GM23338 (cell line): ENCODE measurements at regions not wholly inside any gene's neighbourhood (a gene's known extent, or its start where the extent isn't known, plus 50 kb on each side); places are given as distances from the start of the nearest gene placed in this dataset.

Experiments used
- CREB1 ChIP-seq: fragments of 250-450 bp; sonication (Bioruptor Pico); IDR thresholded peaks from 2 replicates; pipeline ENCODE4 v1.5.0; 2020; ENCODE audit warnings: low read depth, mild to moderate bottlenecking, moderate library complexity
- EZH2 ChIP-seq: fragments of 200-600 bp; sonication (generic); IDR thresholded peaks from one replicate; pipeline ENCODE4 v1.8.0; 2017; ENCODE audit warnings: antibody characterized with exemption, mild to moderate bottlenecking, low read depth; ENCODE audit not compliant: unreplicated experiment
- EZH2phosphoT487 ChIP-seq: fragments of 200-600 bp; sonication (generic); IDR thresholded peaks from one replicate; pipeline ENCODE4 v1.8.1; 2018; ENCODE audit warnings: antibody characterized with exemption; ENCODE audit not compliant: unreplicated experiment
- POLR2AphosphoS5 ChIP-seq: IDR thresholded peaks from 2 replicates; pipeline ENCODE4 v1.6.1; 2016; ENCODE audit warnings: antibody characterized with exemption, low read depth
- STAT1 ChIP-seq: IDR thresholded peaks from one replicate; pipeline ENCODE4 v1.6.1; 2016; ENCODE audit warnings: antibody characterized with exemption; ENCODE audit not compliant: unreplicated experiment
- ZNF114 ChIP-seq: fragments of 250-450 bp; sonication (Bioruptor Pico); IDR thresholded peaks from 2 replicates; pipeline ENCODE4 v1.5.0; 2020; ENCODE audit warnings: mild to moderate bottlenecking, moderate library complexity
- ZNF331 ChIP-seq: fragments of 250-450 bp; sonication (Bioruptor Pico); IDR thresholded peaks from 2 replicates; pipeline ENCODE4 v1.5.0; 2020; ENCODE audit warnings: low read depth, mild to moderate bottlenecking, moderate library complexity
- TF ChIP-seq, protein P1 (sequence below), 2 experiments: fragments of 200-600 bp in 1 of 2; sonication (generic) in 1 of 2; conservative IDR thresholded peaks; 2 replicates each; pipeline versions ENCODE4 v1.5.1 to v1.6.1; 2016 to 2017; ENCODE audit warnings: antibody characterized with exemption in 2 of 2, low read depth in 2 of 2, mild to moderate bottlenecking in 2 of 2, moderate library complexity in 1 of 2
- TF ChIP-seq, protein P2 (sequence below): IDR thresholded peaks from one replicate; pipeline ENCODE4 v1.6.1; 2018; ENCODE audit warnings: antibody characterized with exemption; ENCODE audit not compliant: unreplicated experiment
- TF ChIP-seq, protein P3 (sequence below): fragments of 250-450 bp; sonication (Bioruptor Pico); IDR thresholded peaks from 2 replicates; pipeline ENCODE4 v1.5.0; 2020; ENCODE audit warnings: mild to moderate bottlenecking, moderate library complexity

GRCh38 chr6:133591275-133591674, 297.6 kb upstream of the TCF21 start:
- TF ChIP-seq, protein P1, sequence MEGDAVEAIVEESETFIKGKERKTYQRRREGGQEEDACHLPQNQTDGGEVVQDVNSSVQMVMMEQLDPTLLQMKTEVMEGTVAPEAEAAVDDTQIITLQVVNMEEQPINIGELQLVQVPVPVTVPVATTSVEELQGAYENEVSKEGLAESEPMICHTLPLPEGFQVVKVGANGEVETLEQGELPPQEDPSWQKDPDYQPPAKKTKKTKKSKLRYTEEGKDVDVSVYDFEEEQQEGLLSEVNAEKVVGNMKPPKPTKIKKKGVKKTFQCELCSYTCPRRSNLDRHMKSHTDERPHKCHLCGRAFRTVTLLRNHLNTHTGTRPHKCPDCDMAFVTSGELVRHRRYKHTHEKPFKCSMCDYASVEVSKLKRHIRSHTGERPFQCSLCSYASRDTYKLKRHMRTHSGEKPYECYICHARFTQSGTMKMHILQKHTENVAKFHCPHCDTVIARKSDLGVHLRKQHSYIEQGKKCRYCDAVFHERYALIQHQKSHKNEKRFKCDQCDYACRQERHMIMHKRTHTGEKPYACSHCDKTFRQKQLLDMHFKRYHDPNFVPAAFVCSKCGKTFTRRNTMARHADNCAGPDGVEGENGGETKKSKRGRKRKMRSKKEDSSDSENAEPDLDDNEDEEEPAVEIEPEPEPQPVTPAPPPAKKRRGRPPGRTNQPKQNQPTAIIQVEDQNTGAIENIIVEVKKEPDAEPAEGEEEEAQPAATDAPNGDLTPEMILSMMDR (conservative IDR thresholded peaks at IDR 0.05; ENCODE audit: low read depth in 2 of 2): no peak
- TF ChIP-seq, protein P2, sequence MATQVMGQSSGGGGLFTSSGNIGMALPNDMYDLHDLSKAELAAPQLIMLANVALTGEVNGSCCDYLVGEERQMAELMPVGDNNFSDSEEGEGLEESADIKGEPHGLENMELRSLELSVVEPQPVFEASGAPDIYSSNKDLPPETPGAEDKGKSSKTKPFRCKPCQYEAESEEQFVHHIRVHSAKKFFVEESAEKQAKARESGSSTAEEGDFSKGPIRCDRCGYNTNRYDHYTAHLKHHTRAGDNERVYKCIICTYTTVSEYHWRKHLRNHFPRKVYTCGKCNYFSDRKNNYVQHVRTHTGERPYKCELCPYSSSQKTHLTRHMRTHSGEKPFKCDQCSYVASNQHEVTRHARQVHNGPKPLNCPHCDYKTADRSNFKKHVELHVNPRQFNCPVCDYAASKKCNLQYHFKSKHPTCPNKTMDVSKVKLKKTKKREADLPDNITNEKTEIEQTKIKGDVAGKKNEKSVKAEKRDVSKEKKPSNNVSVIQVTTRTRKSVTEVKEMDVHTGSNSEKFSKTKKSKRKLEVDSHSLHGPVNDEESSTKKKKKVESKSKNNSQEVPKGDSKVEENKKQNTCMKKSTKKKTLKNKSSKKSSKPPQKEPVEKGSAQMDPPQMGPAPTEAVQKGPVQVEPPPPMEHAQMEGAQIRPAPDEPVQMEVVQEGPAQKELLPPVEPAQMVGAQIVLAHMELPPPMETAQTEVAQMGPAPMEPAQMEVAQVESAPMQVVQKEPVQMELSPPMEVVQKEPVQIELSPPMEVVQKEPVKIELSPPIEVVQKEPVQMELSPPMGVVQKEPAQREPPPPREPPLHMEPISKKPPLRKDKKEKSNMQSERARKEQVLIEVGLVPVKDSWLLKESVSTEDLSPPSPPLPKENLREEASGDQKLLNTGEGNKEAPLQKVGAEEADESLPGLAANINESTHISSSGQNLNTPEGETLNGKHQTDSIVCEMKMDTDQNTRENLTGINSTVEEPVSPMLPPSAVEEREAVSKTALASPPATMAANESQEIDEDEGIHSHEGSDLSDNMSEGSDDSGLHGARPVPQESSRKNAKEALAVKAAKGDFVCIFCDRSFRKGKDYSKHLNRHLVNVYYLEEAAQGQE: no peak
- TF ChIP-seq CREB1 (CRISPR knock-in tag) (no peak), EZH2phosphoT487 (no peak), POLR2AphosphoS5 (no peak), EZH2 (no peak), ZNF114 (CRISPR knock-in tag) (no peak), STAT1 (no peak), ZNF331 (no peak)
- TF ChIP-seq, protein P3, sequence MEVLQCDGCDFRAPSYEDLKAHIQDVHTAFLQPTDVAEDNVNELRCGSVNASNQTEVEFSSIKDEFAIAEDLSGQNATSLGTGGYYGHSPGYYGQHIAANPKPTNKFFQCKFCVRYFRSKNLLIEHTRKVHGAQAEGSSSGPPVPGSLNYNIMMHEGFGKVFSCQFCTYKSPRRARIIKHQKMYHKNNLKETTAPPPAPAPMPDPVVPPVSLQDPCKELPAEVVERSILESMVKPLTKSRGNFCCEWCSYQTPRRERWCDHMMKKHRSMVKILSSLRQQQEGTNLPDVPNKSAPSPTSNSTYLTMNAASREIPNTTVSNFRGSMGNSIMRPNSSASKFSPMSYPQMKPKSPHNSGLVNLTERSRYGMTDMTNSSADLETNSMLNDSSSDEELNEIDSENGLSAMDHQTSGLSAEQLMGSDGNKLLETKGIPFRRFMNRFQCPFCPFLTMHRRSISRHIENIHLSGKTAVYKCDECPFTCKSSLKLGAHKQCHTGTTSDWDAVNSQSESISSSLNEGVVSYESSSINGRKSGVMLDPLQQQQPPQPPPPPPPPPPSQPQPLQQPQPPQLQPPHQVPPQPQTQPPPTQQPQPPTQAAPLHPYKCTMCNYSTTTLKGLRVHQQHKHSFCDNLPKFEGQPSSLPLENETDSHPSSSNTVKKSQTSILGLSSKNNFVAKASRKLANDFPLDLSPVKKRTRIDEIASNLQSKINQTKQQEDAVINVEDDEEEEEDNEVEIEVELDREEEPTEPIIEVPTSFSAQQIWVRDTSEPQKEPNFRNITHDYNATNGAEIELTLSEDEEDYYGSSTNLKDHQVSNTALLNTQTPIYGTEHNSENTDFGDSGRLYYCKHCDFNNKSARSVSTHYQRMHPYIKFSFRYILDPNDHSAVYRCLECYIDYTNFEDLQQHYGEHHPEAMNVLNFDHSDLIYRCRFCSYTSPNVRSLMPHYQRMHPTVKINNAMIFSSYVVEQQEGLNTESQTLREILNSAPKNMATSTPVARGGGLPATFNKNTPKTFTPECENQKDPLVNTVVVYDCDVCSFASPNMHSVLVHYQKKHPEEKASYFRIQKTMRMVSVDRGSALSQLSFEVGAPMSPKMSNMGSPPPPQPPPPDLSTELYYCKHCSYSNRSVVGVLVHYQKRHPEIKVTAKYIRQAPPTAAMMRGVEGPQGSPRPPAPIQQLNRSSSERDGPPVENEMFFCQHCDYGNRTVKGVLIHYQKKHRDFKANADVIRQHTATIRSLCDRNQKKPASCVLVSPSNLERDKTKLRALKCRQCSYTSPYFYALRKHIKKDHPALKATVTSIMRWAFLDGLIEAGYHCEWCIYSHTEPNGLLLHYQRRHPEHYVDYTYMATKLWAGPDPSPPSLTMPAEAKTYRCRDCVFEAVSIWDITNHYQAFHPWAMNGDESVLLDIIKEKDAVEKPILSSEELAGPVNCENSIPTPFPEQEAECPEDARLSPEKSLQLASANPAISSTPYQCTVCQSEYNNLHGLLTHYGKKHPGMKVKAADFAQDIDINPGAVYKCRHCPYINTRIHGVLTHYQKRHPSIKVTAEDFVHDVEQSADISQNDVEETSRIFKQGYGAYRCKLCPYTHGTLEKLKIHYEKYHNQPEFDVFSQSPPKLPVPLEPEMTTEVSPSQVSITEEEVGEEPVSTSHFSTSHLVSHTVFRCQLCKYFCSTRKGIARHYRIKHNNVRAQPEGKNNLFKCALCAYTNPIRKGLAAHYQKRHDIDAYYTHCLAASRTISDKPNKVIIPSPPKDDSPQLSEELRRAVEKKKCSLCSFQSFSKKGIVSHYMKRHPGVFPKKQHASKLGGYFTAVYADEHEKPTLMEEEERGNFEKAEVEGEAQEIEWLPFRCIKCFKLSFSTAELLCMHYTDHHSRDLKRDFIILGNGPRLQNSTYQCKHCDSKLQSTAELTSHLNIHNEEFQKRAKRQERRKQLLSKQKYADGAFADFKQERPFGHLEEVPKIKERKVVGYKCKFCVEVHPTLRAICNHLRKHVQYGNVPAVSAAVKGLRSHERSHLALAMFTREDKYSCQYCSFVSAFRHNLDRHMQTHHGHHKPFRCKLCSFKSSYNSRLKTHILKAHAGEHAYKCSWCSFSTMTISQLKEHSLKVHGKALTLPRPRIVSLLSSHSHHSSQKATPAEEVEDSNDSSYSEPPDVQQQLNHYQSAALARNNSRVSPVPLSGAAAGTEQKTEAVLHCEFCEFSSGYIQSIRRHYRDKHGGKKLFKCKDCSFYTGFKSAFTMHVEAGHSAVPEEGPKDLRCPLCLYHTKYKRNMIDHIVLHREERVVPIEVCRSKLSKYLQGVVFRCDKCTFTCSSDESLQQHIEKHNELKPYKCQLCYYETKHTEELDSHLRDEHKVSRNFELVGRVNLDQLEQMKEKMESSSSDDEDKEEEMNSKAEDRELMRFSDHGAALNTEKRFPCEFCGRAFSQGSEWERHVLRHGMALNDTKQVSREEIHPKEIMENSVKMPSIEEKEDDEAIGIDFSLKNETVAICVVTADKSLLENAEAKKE: no peak
